ENCODE measurements at regions not wholly inside any gene's neighbourhood (a gene's known extent, or its start where the extent isn't known, plus 50 kb on each side); places are given as distances from the start of the nearest gene placed in this dataset.

DNA sequence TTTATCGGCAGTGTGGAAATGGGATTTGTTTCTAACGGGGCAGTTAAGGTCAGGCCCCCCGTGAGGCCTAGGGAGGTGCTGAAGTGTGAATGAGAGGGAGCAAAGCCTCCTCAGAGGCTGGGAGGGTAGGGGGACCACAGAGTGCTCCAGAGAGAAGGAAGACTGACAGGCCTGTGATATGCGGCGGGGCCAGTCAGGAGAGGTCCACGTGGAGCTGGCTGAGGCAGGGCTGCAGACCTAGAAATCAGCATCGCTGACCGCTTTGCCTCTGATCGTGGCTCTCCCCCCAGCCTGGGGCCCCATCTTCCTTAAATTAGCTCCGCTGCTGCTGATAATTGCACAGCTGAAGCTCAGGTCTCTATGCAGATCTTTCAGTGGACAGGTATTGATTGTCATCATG lies 240.8 kb upstream of the PWP1 start:
- TF ChIP-seq, protein P1, sequence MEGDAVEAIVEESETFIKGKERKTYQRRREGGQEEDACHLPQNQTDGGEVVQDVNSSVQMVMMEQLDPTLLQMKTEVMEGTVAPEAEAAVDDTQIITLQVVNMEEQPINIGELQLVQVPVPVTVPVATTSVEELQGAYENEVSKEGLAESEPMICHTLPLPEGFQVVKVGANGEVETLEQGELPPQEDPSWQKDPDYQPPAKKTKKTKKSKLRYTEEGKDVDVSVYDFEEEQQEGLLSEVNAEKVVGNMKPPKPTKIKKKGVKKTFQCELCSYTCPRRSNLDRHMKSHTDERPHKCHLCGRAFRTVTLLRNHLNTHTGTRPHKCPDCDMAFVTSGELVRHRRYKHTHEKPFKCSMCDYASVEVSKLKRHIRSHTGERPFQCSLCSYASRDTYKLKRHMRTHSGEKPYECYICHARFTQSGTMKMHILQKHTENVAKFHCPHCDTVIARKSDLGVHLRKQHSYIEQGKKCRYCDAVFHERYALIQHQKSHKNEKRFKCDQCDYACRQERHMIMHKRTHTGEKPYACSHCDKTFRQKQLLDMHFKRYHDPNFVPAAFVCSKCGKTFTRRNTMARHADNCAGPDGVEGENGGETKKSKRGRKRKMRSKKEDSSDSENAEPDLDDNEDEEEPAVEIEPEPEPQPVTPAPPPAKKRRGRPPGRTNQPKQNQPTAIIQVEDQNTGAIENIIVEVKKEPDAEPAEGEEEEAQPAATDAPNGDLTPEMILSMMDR (conservative IDR thresholded peaks at IDR 0.05 in 1 of 2, IDR thresholded peaks at IDR 0.05 in 1 of 2; ENCODE audit: low read depth in 1 of 2, low read length in 2 of 2) = no peak
- TF ChIP-seq EZH2 (IDR thresholded peaks at IDR 0.05; ENCODE audit: low read length, missing control alignments) = no peak

All from fibroblast of lung (primary cell).